Subcutaneous abdominal adipose tissue (tissue), 5 donors: ENCODE measurements at regions not wholly inside any gene's neighbourhood (a gene's known extent, or its start where the extent isn't known, plus 50 kb on each side); places are given as distances from the start of the nearest gene placed in this dataset.
A peak's percentile ranks its signal among the peaks of the same experiment; 100 is the strongest.
"Not testable (repeated sequence)": the region's sequence is repeated elsewhere in the genome, so short reads cannot be mapped to it uniquely, and the experiment has no call there.

ENCODE experiments used
- H3K27ac ChIP-seq: one replicate; pipeline ENCODE4 v1.7.0; 2013; ENCODE audit warnings: low read depth, mild to moderate bottlenecking, inconsistent platforms, low read length, moderate library complexity
- H3K27me3 ChIP-seq, 5 donors: one replicate each; pipeline ENCODE4 v1.7.0; 2013; ENCODE audit warnings: low read length in 5 of 5, inconsistent platforms in 1 of 5; ENCODE audit not compliant: control insufficient read depth in 5 of 5, insufficient read depth in 4 of 5
- H3K36me3 ChIP-seq, 5 donors: one replicate each; pipeline ENCODE4 v1.7.0; 2013; ENCODE audit warnings: low read length in 5 of 5; ENCODE audit not compliant: control insufficient read depth in 5 of 5, insufficient read depth in 5 of 5
- H3K4me1 ChIP-seq, 5 donors: one replicate each; pipeline ENCODE4 v1.7.0; 2013; ENCODE audit warnings: low read length in 5 of 5, mild to moderate bottlenecking in 3 of 5, moderate library complexity in 1 of 5; ENCODE audit not compliant: control insufficient read depth in 5 of 5, insufficient read depth in 5 of 5
- H3K4me3 ChIP-seq, 5 donors: one replicate each; pipeline ENCODE4 v1.7.0; 2013; ENCODE audit warnings: low read length in 5 of 5, low read depth in 1 of 5
- H3K9ac ChIP-seq, 5 donors: one replicate each; pipeline ENCODE4 v1.7.0; 2013; ENCODE audit warnings: low read length in 5 of 5, mild to moderate bottlenecking in 4 of 5, moderate library complexity in 3 of 5
- H3K9me3 ChIP-seq, 5 donors: one replicate each; pipeline ENCODE4 v1.7.0; 2013; ENCODE audit warnings: low read length in 5 of 5; ENCODE audit not compliant: control insufficient read depth in 5 of 5
- donor health status: healthy.
- donor health status: healthy.
- donor health status: healthy.
- donor health status: healthy.
- donor health status: healthy.

DNA sequence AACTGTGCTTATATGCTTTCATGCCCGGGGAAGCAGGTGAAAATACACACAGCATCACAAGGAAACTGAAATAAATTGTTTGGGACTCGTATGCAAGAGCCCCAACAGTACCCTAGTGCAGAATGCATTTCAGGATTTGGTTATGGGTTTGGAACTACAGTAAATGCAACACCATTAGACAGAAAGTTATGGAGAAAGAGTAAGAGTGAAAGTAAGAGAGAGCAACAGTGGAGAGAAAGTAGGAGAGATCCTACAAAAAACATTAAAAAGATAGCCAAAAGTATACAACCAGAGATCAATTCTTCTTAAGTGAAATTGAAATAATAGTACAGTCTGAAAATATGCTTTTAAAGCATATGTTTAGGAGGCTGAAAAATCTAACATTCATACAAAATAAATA, 231.1 kb downstream of the TFEC start:
- Histone ChIP-seq H3K36me3 (no peaks in the 10 kb centered on the region), H3K9me3 (no peaks in the 10 kb centered on the region), H3K9ac (no peak overlapping the region), H3K4me1 (no peaks in the 10 kb centered on the region), H3K27me3 (no peaks in the 10 kb centered on the region), H3K4me3 (no peak overlapping the region), H3K27ac (no peak overlapping the region)

- Histone ChIP-seq H3K4me1 (no peaks in the 10 kb centered on the region), H3K9me3 (no peaks in the 10 kb centered on the region), H3K4me3 (no peak overlapping the region), H3K27ac (no peak overlapping the region), H3K9ac (no peak overlapping the region), H3K36me3 (no peaks in the 10 kb centered on the region), H3K27me3 (no peaks in the 10 kb centered on the region)
Measured at GRCh38 chr7:115793958-115794702, 236.4 kb downstream of the TFEC start.

DNA sequence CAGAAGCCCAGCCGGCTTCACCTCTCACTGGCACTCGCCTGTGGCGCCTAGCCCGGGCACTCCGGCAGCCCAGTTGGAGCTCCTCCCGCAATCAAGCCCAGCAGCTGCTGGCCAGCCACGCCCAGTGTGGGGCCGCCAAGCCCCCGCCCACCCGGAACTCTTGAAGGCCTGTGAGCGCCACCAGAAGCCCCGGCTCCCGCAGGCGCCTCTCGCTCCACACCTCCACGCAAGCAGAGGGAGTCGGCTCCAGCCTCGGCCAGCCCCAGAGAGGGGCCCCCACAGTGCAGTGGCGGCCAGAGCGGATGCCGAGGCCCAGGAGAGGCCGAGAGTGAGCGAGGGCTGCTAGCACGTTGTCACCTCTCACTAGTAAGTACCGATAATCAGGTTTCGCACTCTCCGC, 240.7 kb downstream of the TFEC start:
- Histone ChIP-seq H3K27me3 (no peaks in the 10 kb centered on the region), H3K36me3 (no peaks in the 10 kb centered on the region), H3K9ac (no peak overlapping the region), H3K4me1 (no peaks in the 10 kb centered on the region), H3K9me3 (no peaks in the 10 kb centered on the region), H3K27ac (no peak overlapping the region), H3K4me3 (no peak overlapping the region)

DNA sequence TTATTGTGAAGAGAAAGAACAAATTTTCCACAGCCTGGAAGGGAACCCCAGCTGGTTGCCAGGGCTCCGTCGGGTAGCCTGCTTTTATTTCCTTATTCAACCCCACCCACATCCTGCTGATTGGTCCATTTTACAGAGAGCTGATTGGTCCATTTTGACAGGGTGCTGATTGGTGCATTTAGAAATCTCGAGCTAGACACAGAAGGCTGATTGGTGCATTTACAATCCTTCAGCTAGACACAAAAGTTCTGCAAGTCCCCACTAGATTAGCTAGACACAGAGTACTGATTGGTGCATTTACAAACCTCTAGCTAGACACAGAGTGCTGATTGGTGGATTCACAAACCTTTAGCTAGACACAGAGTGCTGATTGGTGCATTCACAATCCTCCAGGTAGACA, 241.1 kb downstream of the TFEC start:
- H3K4me3 ChIP-seq, H3K27me3 ChIP-seq, H3K36me3 ChIP-seq, H3K4me1 ChIP-seq, H3K9ac ChIP-seq, H3K27ac ChIP-seq, H3K9me3 ChIP-seq: not testable (repeated sequence)

GRCh38 chr7:115782696-115783490, 247.7 kb downstream of the TFEC start:
- Histone ChIP-seq H3K4me3 (no peak overlapping the region), H3K36me3 (no peaks in the 10 kb centered on the region), H3K9me3 (no peaks in the 10 kb centered on the region), H3K9ac (peak overlapping the region in 1 of 5 donors; percentile 9), H3K4me1 (peaks cover 0 to 9% (median 0%) of the 10 kb centered on the region in 5 donors), H3K27me3 (no peaks in the 10 kb centered on the region), H3K27ac (no peak overlapping the region)

- H3K9me3 ChIP-seq, result no peaks in the 10 kb centered on the region
Measured at GRCh38 chr7:115779561-115779960, 251.0 kb downstream of the TFEC start.

DNA sequence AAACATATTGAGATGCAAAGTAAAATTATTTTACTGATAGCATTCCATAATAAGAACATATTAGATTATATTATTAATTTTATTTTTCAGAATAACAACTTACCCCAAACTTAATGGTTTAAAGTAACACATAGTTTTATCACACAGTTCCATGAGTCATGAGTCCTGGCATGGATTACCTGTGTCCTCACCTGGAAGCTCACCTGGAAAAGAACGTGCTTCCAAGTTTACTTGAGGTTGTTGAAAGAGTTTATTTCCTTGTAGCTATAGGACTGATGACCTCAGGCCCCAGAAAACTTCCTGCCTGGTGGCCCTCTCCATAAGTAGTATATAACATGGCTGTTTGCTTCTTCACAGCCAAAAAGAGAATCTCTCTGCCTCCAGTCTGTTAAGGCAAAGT, 254.6 kb downstream of the TFEC start:
- H3K36me3 ChIP-seq, result no peaks in the 10 kb centered on the region
- no peak overlapping the region for H3K27ac ChIP-seq

More at GRCh38 chr7:115779561-115779960, 251.0 kb downstream of the TFEC start:
- no peaks in the 10 kb centered on the region for H3K27me3 ChIP-seq
- H3K4me3 ChIP-seq, result no peak overlapping the region
- peaks cover 0 to 9% (median 0%) of the 10 kb centered on the region in 5 donors for H3K4me1 ChIP-seq
- no peak overlapping the region for H3K9ac ChIP-seq
- no peaks in the 10 kb centered on the region for H3K36me3 ChIP-seq
- H3K27ac ChIP-seq, result no peak overlapping the region

GRCh38 chr7:115763347-115763746, 267.2 kb downstream of the TFEC start:
- Histone ChIP-seq H3K4me1 (no peaks in the 10 kb centered on the region), H3K9me3 (no peaks in the 10 kb centered on the region), H3K4me3 (no peak overlapping the region)

More for the DNA sequence above, 254.6 kb downstream of the TFEC start:
- no peak overlapping the region for H3K9ac ChIP-seq
- no peak overlapping the region for H3K4me3 ChIP-seq
- no peaks in the 10 kb centered on the region for H3K9me3 ChIP-seq
- no peaks in the 10 kb centered on the region for H3K27me3 ChIP-seq
- no peaks in the 10 kb centered on the region for H3K4me1 ChIP-seq

DNA sequence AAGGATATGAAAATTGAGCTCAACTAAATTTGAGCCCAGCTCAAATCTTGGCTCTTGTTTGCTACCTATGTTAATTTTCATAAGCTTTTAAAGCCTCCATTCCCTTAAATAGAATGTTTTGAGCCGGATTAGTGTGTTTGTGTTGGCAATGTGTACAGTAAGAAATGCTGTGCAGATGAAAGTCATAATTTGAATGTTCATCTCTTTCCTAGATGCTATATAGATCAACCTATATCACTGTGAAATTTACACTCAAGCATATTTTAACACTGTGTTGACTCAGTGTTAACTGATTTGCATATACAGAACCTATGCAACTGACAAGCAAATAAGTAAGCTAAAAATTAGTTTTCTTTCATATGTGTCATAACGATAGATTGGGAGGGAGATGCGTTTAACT, 272.5 kb downstream of the TFEC start:
- no peaks in the 10 kb centered on the region for H3K36me3 ChIP-seq
- H3K4me3 ChIP-seq, result no peak overlapping the region
- no peak overlapping the region for H3K27ac ChIP-seq
- no peaks in the 10 kb centered on the region for H3K9me3 ChIP-seq
- no peaks in the 10 kb centered on the region for H3K27me3 ChIP-seq
- H3K4me1 ChIP-seq, result no peaks in the 10 kb centered on the region
- no peak overlapping the region for H3K9ac ChIP-seq

More at GRCh38 chr7:115763347-115763746, 267.2 kb downstream of the TFEC start:
- H3K27me3 ChIP-seq, result no peaks in the 10 kb centered on the region
- no peak overlapping the region for H3K9ac ChIP-seq
- H3K27ac ChIP-seq, result no peak overlapping the region
- no peaks in the 10 kb centered on the region for H3K36me3 ChIP-seq

DNA sequence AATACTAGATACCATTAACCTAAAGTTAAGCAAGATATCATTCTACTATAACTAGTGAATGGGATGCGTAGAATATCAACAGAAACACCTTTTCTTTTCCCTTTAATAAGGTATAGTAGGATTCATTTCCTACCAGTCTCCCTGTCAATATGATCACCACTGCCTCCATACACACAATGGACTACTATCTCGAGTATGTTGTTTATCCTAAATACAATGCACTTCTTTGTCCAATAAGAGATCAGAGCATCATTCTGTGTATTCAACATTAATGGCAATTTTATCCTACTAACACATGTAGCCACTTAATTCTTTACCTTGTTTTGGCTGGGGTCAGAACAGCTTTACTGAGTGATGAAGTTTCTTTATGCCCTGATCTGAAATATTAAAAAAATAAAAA, 276.3 kb downstream of the TFEC start:
- H3K9me3 ChIP-seq, result no peaks in the 10 kb centered on the region
- H3K4me1 ChIP-seq, result no peaks in the 10 kb centered on the region
- H3K27ac ChIP-seq, result no peak overlapping the region
- no peaks in the 10 kb centered on the region for H3K27me3 ChIP-seq
- no peak overlapping the region for H3K4me3 ChIP-seq
- no peaks in the 10 kb centered on the region for H3K36me3 ChIP-seq
- no peak overlapping the region for H3K9ac ChIP-seq
